Cardiac muscle cell (in vitro differentiated cells and primary cell): ENCODE measurements at regions not wholly inside any gene's neighbourhood (a gene's known extent, or its start where the extent isn't known, plus 50 kb on each side); places are given as distances from the start of the nearest gene placed in this dataset.

Experiments used
- DNase-seq, 2 donors: peaks; one replicate each; pipeline versions ENCODE4 v3.0.0 to v3.0.0-alpha.2; 2010 to 2017; ENCODE audit warnings: low read depth in 1 of 2, low spot score in 1 of 2
- H3K27ac ChIP-seq: fragments of 200-600 bp; sonication (generic); 2 replicates; pipeline ENCODE4 v1.5.1; 2016
- H3K27me3 ChIP-seq: fragments of 200-600 bp; sonication (generic); 2 replicates; pipeline ENCODE4 v1.6.0; 2016; ENCODE audit warnings: control low read depth
- H3K36me3 ChIP-seq: fragments of 200-600 bp; sonication (generic); 2 replicates; pipeline ENCODE4 v1.5.1; 2016; ENCODE audit warnings: control low read depth
- H3K4me1 ChIP-seq: fragments of 200-600 bp; sonication (generic); 2 replicates; pipeline ENCODE4 v1.8.1; 2017; ENCODE audit warnings: low read depth, mild to moderate bottlenecking, mixed run types
- H3K4me3 ChIP-seq: fragments of 200-600 bp; sonication (generic); 2 replicates; pipeline ENCODE4 v1.5.1; 2016; ENCODE audit warnings: mild to moderate bottlenecking
- H3K9me3 ChIP-seq: fragments of 200-600 bp; sonication (generic); 2 replicates; pipeline ENCODE4 v1.5.1; 2017; ENCODE audit warnings: low read depth, mild to moderate bottlenecking, control low read depth
- TF ChIP-seq, protein P1 (sequence below): IDR thresholded peaks from 2 replicates; pipeline ENCODE4 v1.5.1; 2012; ENCODE audit warnings: low read depth, mild to moderate bottlenecking, low read length

DNA sequence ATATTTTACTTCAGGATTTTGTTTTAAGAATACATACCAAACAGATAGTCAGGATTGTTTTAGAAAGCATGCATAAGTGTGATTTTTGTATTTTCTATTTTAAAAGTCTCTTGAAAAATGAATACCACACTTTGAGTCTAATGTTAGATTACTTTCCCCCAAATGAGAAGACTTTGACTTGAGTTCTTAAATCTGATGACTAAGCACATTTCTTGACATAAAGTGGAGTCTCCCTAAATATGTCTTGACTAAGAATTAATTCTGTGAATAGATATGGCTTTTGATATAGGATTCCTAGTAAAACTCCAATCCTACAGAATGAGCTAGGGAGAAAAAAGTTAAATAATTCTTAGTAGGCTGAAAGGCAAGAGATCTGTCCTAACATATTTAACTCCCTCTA lies 624.2 kb upstream of the SPRY2 start:
- no peak for DNase-seq
- Histone ChIP-seq H3K27ac (no peak overlapping the region), H3K27me3 (no peaks in the 10 kb centered on the region), H3K4me3 (no peak overlapping the region), H3K36me3 (no peaks in the 10 kb centered on the region), H3K9me3 (no peaks in the 10 kb centered on the region), H3K4me1 (no peaks in the 10 kb centered on the region)
- TF ChIP-seq, protein P1, sequence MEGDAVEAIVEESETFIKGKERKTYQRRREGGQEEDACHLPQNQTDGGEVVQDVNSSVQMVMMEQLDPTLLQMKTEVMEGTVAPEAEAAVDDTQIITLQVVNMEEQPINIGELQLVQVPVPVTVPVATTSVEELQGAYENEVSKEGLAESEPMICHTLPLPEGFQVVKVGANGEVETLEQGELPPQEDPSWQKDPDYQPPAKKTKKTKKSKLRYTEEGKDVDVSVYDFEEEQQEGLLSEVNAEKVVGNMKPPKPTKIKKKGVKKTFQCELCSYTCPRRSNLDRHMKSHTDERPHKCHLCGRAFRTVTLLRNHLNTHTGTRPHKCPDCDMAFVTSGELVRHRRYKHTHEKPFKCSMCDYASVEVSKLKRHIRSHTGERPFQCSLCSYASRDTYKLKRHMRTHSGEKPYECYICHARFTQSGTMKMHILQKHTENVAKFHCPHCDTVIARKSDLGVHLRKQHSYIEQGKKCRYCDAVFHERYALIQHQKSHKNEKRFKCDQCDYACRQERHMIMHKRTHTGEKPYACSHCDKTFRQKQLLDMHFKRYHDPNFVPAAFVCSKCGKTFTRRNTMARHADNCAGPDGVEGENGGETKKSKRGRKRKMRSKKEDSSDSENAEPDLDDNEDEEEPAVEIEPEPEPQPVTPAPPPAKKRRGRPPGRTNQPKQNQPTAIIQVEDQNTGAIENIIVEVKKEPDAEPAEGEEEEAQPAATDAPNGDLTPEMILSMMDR = no peak

GRCh38 chr13:80962855-80963254 lies 621.9 kb upstream of the SPRY2 start:
- TF ChIP-seq, protein P1 = peak; percentile 34
- no peak overlapping the region for H3K27ac ChIP-seq

GRCh38 chr13:80962173-80962572 lies 621.2 kb upstream of the SPRY2 start:
- TF ChIP-seq, protein P1 = no peak
- no peak overlapping the region for H3K4me3 ChIP-seq
- H3K36me3 ChIP-seq = no peaks in the 10 kb centered on the region

More at GRCh38 chr13:80962855-80963254, 621.9 kb upstream of the SPRY2 start:
- peak in 1 of 2 donors; percentile 61 for DNase-seq
- Histone ChIP-seq H3K27me3 (no peaks in the 10 kb centered on the region), H3K4me1 (no peaks in the 10 kb centered on the region), H3K36me3 (no peaks in the 10 kb centered on the region), H3K4me3 (no peak overlapping the region), H3K9me3 (no peaks in the 10 kb centered on the region)

DNA sequence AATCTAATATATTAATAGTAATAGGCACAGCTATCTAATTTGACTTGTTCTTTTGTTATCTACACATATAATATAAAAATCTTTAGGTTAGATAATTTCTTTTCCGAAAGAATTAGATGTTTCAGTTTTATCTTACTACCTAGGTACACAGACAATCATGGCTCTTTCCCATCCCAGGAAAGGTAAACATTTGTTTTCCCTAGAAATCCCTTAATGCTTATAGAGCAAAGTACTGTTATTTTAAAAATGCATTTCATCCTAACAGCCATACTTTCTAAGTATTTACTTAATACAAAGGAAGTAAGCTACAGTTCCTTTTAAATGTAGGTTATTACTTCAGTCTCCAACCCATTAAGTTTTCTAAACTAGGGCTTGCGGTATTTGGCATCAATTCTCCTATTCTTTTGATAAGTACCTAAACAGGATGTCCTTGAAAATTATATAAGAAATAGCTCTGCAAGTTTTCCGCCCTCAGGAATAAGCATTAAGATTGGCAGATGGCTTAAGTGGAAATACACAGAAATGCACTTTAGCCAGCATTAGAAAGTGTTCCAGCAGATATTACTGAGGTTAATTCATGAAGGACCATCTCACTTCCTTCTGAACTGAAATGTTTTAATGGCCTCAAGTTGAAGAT lies 616.2 kb upstream of the SPRY2 start:
- H3K27me3 ChIP-seq = no peaks in the 10 kb centered on the region
- TF ChIP-seq, protein P1 = no peak
- no peaks in the 10 kb centered on the region for H3K9me3 ChIP-seq
- no peak for DNase-seq
- H3K27ac ChIP-seq = no peak overlapping the region
- no peaks in the 10 kb centered on the region for H3K36me3 ChIP-seq
- peaks cover 5% of the 10 kb centered on the region for H3K4me1 ChIP-seq
- no peak overlapping the region for H3K4me3 ChIP-seq

More at GRCh38 chr13:80962173-80962572, 621.2 kb upstream of the SPRY2 start:
- H3K9me3 ChIP-seq = no peaks in the 10 kb centered on the region
- no peaks in the 10 kb centered on the region for H3K27me3 ChIP-seq
- no peaks in the 10 kb centered on the region for H3K4me1 ChIP-seq
- no peak for DNase-seq
- no peak overlapping the region for H3K27ac ChIP-seq

GRCh38 chr13:80955501-80955900 lies 614.6 kb upstream of the SPRY2 start:
- H3K36me3 ChIP-seq = no peaks in the 10 kb centered on the region
- no peak for DNase-seq
- H3K9me3 ChIP-seq = no peaks in the 10 kb centered on the region
- H3K27me3 ChIP-seq = no peaks in the 10 kb centered on the region
- H3K4me3 ChIP-seq = no peak overlapping the region
- H3K4me1 ChIP-seq = peaks cover 9% of the 10 kb centered on the region
- TF ChIP-seq, protein P1 = no peak
- no peak overlapping the region for H3K27ac ChIP-seq
